Kidney glomerular epithelial cell (primary cell): ENCODE measurements at regions not wholly inside any gene's neighbourhood (a gene's known extent, or its start where the extent isn't known, plus 50 kb on each side); places are given as distances from the start of the nearest gene placed in this dataset.

Source experiments
- DNase-seq: peaks from one replicate; lab custom pipeline; 2025; lab: John Stamatoyannopoulos, UW

DNA sequence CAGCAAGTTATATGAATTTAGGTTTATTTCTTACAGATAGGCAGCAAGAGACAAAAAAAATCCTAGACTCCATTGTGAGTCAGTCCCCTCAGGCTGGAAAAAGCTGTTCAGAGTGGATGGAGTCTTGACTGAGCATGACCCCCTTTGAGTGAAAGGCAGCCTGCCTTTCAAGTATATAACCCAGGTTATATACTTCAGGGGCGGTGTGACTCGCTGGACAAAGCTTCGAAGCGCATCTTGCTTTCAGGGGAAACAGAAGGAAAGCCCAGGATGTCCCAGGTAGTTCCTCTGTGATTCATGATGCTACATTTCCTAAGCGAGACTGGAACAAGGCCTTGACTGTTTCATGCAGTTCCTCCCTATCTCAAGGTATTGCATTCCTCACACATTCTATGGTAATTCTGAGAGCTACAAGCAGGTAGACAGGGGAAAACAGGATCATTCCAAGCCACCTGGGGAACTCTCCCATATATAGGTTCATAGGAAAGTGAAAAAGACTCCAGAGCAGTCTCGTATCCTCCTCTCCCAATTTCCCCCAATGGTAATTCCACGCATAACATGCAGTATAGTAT lies 1244.1 kb upstream of the CDH6 start:
- no peak for DNase-seq

GRCh38 chr5:29944327-29944726 lies 1249.2 kb upstream of the CDH6 start:
- no peak for DNase-seq

DNA sequence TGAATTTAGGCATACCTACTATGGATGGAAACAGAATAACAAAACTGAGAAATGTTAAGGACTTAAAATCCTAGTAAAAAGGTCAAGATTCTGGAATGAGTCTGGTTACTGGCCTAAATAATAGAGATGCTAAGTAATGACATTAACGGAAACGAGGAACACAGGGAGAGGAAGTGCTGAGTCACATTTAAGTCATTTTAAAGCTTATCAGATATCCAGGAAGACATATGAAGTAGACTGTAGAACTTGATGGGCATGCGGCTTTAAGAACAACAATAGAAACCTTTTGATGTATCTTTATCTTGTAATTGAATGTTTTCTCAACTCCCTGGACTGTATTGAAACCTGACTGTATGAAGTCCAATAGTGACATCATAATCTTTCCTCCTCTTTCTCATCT lies 1251.4 kb upstream of the CDH6 start:
- DNase-seq: no peak

DNA sequence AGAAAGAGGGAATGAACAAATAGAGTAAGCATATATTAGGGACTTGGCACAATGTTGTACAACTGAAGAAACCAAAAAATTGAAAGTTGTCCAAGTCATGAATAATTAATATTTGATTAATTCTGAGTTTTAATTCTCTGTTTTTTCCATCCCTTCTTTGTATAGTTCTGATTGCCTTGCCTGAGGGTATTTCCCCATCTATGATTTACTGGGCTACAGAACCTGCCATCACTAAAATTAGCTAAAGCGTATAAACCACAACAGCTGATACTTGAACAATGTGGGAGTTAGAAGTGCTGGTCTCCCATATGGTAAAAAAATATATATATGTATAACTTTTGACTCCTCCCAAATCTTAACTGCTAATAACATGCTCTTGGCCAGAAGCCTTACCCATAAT lies 1253.5 kb upstream of the CDH6 start:
- DNase-seq: no peak

GRCh38 chr5:29935371-29935770 lies 1258.1 kb upstream of the CDH6 start:
- DNase-seq: no peak

DNA sequence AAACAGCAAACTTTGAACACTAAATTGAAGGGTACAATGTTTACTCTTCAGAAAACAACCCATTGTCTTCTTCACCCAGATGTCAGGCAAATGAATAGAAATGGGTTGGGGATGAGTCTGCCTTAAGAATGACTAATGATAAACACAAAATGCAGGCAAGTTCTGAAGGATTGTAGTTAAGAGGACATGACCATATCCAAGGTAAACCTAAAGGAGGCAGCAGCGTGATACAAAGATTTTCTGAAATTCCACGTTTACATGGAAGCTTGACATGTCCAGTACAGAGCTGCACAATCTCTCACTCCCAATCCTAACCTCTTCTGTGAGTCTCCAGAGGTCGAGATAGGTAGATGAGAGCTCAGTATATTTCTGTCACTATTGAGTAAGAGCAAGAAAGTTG lies 1263.2 kb upstream of the CDH6 start:
- no peak for DNase-seq

GRCh38 chr5:29924107-29924506 lies 1269.4 kb upstream of the CDH6 start:
- DNase-seq: no peak

GRCh38 chr5:29905626-29906353 lies 1287.7 kb upstream of the CDH6 start:
- DNase-seq: no peak

DNA sequence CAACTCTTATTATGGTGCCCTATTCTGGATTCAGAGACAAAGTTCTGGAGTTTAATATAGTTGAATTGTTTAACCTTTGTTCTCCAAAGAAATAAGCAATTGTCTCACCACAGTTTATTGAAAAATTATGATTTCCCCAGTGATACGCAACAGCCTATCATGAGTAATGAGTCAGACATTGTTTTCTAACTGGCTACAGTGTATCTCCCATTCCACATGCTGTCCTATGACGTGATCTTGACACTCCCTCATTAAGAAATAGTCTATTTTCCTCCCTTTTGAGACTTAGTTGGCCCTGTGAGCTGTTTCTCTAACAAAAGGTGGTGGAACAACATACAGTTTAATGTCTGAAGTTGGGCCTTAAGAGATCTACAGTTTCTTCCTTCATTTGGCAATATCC lies 1290.6 kb upstream of the CDH6 start:
- no peak for DNase-seq

- DNase-seq: no peak
These were observed 1293.9 kb upstream of the CDH6 start for GRCh38 chr5:29899583-29899982.

GRCh38 chr5:29897916-29898315 lies 1295.6 kb upstream of the CDH6 start:
- no peak for DNase-seq

DNA sequence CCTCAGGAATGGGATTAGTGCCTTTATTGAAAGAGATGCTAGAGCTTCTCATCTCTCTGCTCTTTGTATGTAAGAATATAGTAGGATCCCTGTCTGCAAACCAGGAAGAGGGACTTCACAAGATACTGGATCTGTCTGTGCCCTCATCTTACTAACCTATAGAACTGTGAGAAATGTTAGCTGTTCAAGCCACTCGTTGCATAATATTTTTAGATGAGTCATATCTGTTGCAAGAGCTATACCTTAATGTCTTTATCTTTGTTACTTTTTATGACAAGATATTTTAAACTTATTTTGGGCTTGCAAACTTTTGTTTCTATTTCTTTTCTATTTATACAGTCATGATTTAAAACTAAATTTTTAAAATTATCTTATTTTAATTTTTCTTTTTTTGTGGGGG lies 1296.8 kb upstream of the CDH6 start:
- no peak for DNase-seq

DNA sequence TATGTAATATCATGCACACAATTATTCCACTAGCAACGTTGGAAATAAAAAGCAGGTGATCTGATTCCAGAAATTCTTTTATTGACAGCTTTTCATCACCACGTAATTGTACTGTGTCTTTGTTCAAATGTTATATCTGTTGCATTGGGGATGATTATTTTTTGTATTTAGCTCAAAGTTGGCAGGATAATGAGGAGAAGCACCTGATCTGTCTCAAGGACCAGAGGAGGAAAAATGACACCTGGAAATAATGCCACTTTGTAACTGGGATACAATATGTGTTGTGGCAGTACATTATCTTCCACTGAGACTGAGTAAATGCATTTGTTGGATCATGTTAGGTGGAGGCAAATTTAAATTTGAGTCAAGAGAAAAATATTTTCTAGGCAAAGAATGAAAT lies 1298.8 kb upstream of the CDH6 start:
- DNase-seq: no peak

DNA sequence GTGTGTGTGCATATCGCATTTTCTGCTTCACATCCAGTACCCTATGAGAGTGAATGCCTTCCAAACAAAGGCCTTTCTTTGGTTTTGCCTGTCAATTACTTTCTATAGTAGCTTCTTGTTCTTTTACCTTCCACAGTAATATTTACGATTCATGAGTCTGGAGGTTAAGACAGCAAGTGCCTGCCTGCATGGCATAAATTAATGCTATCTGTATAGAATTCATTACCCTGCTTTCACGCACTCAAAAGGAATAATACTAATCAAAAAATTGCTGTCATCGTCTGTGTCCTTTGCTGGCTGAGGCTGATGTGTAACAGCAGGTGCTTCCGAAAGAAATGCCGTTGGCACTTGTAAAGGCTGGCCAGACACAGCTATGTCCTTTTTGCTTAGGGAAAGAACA lies 1304.4 kb upstream of the CDH6 start:
- DNase-seq: no peak

GRCh38 chr5:29885595-29885994 lies 1307.9 kb upstream of the CDH6 start:
- DNase-seq: no peak

GRCh38 chr5:29882036-29882435 lies 1311.5 kb upstream of the CDH6 start:
- no peak for DNase-seq

DNA sequence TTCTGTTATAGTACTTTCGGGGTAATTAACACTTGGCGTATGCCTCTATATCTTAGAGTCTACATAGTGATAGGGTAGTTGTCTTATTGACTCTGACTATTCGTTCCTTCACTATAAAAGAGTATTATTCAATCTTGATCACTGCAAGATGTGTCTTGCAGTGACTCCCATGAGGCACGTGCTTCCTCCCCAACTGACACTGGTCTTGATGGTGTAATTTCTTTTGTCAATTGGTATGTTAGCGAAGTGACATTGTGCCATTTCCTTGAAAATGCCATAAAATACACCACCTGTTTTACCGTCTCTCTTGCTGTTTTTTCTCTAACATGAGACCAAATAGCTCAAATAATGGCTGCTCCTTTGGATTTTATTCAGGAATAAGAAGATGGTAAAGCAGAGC lies 1314.1 kb upstream of the CDH6 start:
- DNase-seq: no peak

- no peak for DNase-seq
These were observed 1314.9 kb upstream of the CDH6 start for GRCh38 chr5:29878599-29878998.

DNA sequence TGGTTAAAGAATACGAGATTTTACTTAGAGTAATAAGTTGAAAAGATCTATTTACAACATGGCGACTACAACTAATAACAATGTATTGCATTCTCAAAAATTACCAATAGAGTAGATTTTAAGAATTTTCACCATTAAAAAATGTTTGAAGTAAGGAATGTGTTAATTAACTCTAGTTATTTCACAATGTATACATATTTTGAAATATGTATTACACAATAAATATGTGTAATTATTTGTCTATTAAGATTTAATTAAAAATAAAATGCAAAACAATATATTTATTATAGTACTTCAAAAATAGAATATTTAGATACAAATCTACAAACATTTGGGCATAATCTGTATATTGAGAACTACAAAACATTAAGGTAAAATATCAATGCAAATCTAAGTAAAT lies 1326.3 kb upstream of the CDH6 start:
- DNase-seq: no peak

DNA sequence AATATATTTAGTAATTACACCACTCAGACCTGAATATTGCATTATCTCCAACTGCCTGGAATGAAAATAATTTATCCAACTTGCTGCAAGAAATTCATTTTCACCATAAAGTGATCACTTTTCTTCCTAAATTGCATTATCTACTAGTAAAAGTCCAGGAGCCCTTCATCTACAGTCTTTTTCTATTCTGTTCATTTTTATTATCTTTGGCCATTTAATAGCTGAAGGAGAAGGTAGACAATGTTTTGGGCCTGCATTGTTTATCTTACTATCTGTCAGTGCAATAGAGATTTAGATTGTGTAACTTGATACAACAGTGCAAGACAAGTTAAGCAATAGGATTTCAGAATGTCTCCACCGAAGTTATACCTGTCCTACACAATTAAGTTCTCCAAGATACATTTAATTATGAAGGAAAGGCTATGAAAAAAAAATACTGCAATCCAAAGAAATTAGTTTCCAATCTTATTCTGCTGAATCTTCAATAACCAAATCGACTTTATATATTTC lies 1339.7 kb upstream of the CDH6 start:
- no peak for DNase-seq

- no peak for DNase-seq
These were observed 1341.2 kb upstream of the CDH6 start for GRCh38 chr5:29852329-29852728.

DNA sequence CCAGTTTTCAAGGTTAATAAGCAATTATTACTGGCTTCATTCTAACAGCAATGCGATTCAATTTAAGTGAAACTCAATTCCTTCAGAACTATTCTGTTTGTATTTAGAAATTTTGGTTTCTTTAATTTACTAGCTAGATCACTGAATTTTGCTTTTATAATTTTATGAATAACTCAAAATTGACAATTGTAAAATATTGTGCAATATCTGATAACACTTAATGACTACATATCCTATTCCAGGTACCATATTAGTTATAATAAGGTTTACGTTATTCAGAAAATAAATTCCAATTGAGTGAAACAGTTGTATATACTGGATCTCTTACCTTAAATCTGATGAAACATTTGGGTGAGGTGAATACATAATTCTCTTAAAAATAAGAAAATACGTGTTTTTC lies 1348.3 kb upstream of the CDH6 start:
- no peak for DNase-seq

DNA sequence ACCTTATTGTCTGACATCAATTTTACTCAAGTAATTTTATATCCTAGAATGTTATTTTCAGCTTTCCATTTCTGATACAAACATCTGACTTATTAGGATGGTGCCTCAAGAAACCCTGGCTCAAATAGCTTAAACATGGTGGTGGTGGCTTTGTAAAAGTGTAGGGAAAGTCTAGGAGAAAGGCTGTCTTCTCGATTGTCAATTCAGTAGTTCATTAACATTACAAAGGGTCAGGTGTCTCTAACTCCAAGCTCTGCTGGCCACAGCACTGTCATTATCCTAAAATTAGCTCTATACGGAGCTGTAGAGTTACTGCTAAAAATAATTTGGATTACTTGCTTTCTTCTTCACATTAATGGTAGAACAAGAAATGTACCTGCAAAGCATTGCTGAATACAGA lies 1360.1 kb upstream of the CDH6 start:
- no peak for DNase-seq

DNA sequence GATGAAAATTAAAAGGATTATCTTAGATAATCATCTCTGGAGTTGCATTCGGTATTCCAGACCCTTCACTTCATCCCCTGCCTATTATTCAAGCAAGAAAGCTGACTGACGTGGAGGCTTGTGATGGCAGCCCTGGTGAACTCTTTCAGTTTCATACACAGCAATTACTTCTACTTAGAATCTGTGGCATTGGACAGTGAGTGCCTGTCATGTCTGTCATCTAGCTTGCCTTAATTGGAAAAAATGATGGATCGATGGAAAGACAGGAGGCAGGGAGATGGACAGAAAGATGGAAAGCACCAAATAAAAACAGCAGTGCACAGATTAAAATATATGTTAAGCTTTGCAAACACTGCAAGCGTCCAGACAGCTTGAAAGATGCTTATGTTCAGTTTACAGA lies 1371.0 kb upstream of the CDH6 start:
- DNase-seq: no peak
